AG04449 (cell line): ENCODE measurements at regions not wholly inside any gene's neighbourhood (a gene's known extent, or its start where the extent isn't known, plus 50 kb on each side); places are given as distances from the start of the nearest gene placed in this dataset.

Experiments used
- CTCF ChIA-PET: fragments of 350-600 bp; formaldehyde crosslinking; extraction: SDS; loops from one replicate; lab custom pipeline; 2021; ENCODE audit warnings: antibody characterized with exemption; lab: Yijun Ruan, JAX
- POLR2A ChIA-PET: fragments of 400-600, 350-600 bp; formaldehyde crosslinking; extraction: SDS; loops from one replicate; lab custom pipeline; 2020; ENCODE audit warnings: antibody characterized with exemption, inconsistent platforms; lab: Yijun Ruan, JAX
- DNase-seq: peaks from one replicate; pipeline ENCODE4 v3.0.0-alpha.2; 2010; ENCODE audit warnings: low read depth, low spot score
- H3K4me3 ChIP-seq: 2 replicates; pipeline ENCODE4 v1.5.1; 2011; ENCODE audit warnings: low read depth, mild to moderate bottlenecking, control low read depth, low read length
- CTCF ChIP-seq: IDR thresholded peaks from one replicate; pipeline ENCODE4 v1.5.1; 2011; ENCODE audit warnings: mild to moderate bottlenecking, moderate library complexity, low read length, control low read depth, inconsistent platforms; ENCODE audit not compliant: insufficient read depth; ENCODE audit errors: missing control alignments

- CTCF ChIA-PET: interaction anchor here (0.7 to 1.8 kb wide), 3 partner anchors 9 to 735 kb away, joined by 3 to 4 read pairs (median 3); no protein-coding TSS in a partner anchor
- POLR2A ChIA-PET: no interaction called here
- no peak for DNase-seq
- TF ChIP-seq CTCF: no peak
- no peak overlapping the region for H3K4me3 ChIP-seq
Observed at GRCh38 chr3:104632521-104632920, 734.2 kb upstream of the ALCAM start.

- no peak for DNase-seq
- POLR2A ChIA-PET: no interaction called here
- CTCF ChIA-PET: interaction anchor here (0.7 to 1.8 kb wide), 3 partner anchors 9 to 735 kb away, joined by 3 to 4 read pairs (median 3); no protein-coding TSS in a partner anchor
- no peak overlapping the region for H3K4me3 ChIP-seq
- TF ChIP-seq CTCF: no peak
Observed at GRCh38 chr3:104632947-104633346, 733.8 kb upstream of the ALCAM start.

- no peak overlapping the region for H3K4me3 ChIP-seq
- TF ChIP-seq CTCF: no peak
- POLR2A ChIA-PET: no interaction called here
- CTCF ChIA-PET: no interaction called here
- DNase-seq: no peak
Observed at GRCh38 chr3:104635872-104636580, 730.7 kb upstream of the ALCAM start.

GRCh38 chr3:104642827-104643226 is 723.9 kb upstream of the ALCAM start:
- H3K4me3 ChIP-seq: no peak overlapping the region
- ChIA-PET CTCF (no interaction called here), POLR2A (no interaction called here)
- no peak for TF ChIP-seq CTCF
- DNase-seq: no peak

- ChIA-PET POLR2A (no interaction called here), CTCF (no interaction called here)
- H3K4me3 ChIP-seq: no peak overlapping the region
- no peak for DNase-seq
- TF ChIP-seq CTCF: no peak
Observed at GRCh38 chr3:104646196-104646595, 720.5 kb upstream of the ALCAM start.

- CTCF ChIA-PET: no interaction called here
- TF ChIP-seq CTCF: no peak
- DNase-seq: no peak
- no peak overlapping the region for H3K4me3 ChIP-seq
- POLR2A ChIA-PET: no interaction called here
Observed at GRCh38 chr3:104648823-104649222, 717.9 kb upstream of the ALCAM start.
